T-cell (primary cell): ENCODE measurements at regions not wholly inside any gene's neighbourhood (a gene's known extent, or its start where the extent isn't known, plus 50 kb on each side); places are given as distances from the start of the nearest gene placed in this dataset.
A peak's percentile ranks its signal among the peaks of the same experiment; 100 is the strongest.

Experiments used
- ATAC-seq, 4 experiments: fragments of 200-7000 bp in 3 of 4; fragments of 150-1000 bp in 1 of 4; cut with Tn5 transposase; replicated peaks in 1 of 4; 1 replicate in 3 of 4; 2 replicates in 1 of 4; pipeline ENCODE4 v1.10.0; 2021; ENCODE audit warnings: moderate library complexity in 3 of 4, mild to moderate bottlenecking in 2 of 4, moderate number of reproducible peaks in 1 of 4
- CTCF ChIA-PET, 2 donors: fragments of 300-600 bp; sonication (Branson Sonifier 250); formaldehyde crosslinking; loops; one replicate each; lab custom pipeline; 2022; ENCODE audit warnings: antibody characterized with exemption in 2 of 2; lab: Charles Lee
- POLR2A ChIA-PET, 2 donors: fragments of 300-600 bp; sonication (Branson Sonifier 250); formaldehyde crosslinking; loops; one replicate each; lab custom pipeline; 2022; ENCODE audit warnings: antibody characterized with exemption in 2 of 2; lab: Charles Lee
- DNase-seq, 35 experiments: peaks; one replicate each; pipeline versions ENCODE4 v3.0.0 to v3.0.0-alpha.2; 2013 to 2023
- H3K27ac ChIP-seq: one replicate; pipeline ENCODE4 v1.5.1; 2013; ENCODE audit warnings: low read length
- H3K27me3 ChIP-seq, 2 experiments: replicated peaks in 1 of 2; 1 replicate in 1 of 2; 2 replicates in 1 of 2; pipeline versions ENCODE4 v1.6.1 to v1.7.0; 2013; ENCODE audit warnings: low read length in 1 of 2, mixed read lengths in 1 of 2; ENCODE audit not compliant: control insufficient read depth in 2 of 2, insufficient read depth in 2 of 2; ENCODE audit errors: extremely low read depth in 1 of 2
- H3K36me3 ChIP-seq, 2 donors: 1 replicate in 1 of 2; 2 replicates in 1 of 2; pipeline versions ENCODE4 v1.6.1 to v1.7.0; 2013; ENCODE audit warnings: low read length in 1 of 2; ENCODE audit not compliant: control insufficient read depth in 2 of 2, insufficient read depth in 1 of 2; ENCODE audit errors: extremely low read depth in 1 of 2
- H3K4me1 ChIP-seq, 2 experiments: 1 replicate in 1 of 2; 2 replicates in 1 of 2; pipeline versions ENCODE4 v1.6.1 to v1.7.0; 2013; ENCODE audit warnings: low read length in 2 of 2, mixed read lengths in 1 of 2; ENCODE audit not compliant: insufficient read depth in 2 of 2, control insufficient read depth in 1 of 2; ENCODE audit errors: extremely low read depth in 1 of 2
- H3K4me3 ChIP-seq, 2 donors: 1 replicate in 1 of 2; 2 replicates in 1 of 2; pipeline versions ENCODE4 v1.5.1 to v1.7.0; 2013; ENCODE audit warnings: mild to moderate bottlenecking in 2 of 2, low read length in 1 of 2, moderate library complexity in 1 of 2; ENCODE audit not compliant: control insufficient read depth in 1 of 2; ENCODE audit errors: extremely low read depth in 1 of 2
- H3K9me3 ChIP-seq: 2 replicates; pipeline ENCODE4 v1.7.0; 2013
- H3K27ac Mint-ChIP-seq, 2 donors: one replicate each; pipeline ENCODE4 v1.8.0; 2020 to 2021; ENCODE audit warnings: mild to moderate bottlenecking in 2 of 2, mixed read lengths in 2 of 2
- H3K27me3 Mint-ChIP-seq, 2 donors: one replicate each; pipeline ENCODE4 v1.8.0; 2021 to 2022; ENCODE audit warnings: mixed read lengths in 2 of 2
- H3K36me3 Mint-ChIP-seq: one replicate; pipeline ENCODE4 v1.8.0; 2021; ENCODE audit warnings: mixed read lengths
- H3K4me1 Mint-ChIP-seq, 3 donors: one replicate each; pipeline ENCODE4 v1.8.0; 2020 to 2022; ENCODE audit warnings: mixed read lengths in 3 of 3, mild to moderate bottlenecking in 1 of 3
- H3K4me3 Mint-ChIP-seq, 3 donors: one replicate each; pipeline ENCODE4 v1.8.0; 2020 to 2022; ENCODE audit warnings: mild to moderate bottlenecking in 3 of 3, mixed read lengths in 3 of 3, moderate library complexity in 3 of 3
- H3K9me3 Mint-ChIP-seq, 3 donors: one replicate each; pipeline ENCODE4 v1.8.0; 2020 to 2022; ENCODE audit warnings: mixed read lengths in 3 of 3
- WGBS: methylation state at CpG from one replicate; pipeline ENCODE4 v1.1.5; 2013; ENCODE audit warnings: missing lambda C conversion rate; ENCODE audit not compliant: insufficient coverage; 5-methylcytosine and 5-hydroxymethylcytosine counted together

- Histone ChIP-seq H3K27me3 (no peaks in the 10 kb centered on the region), H3K4me1 (peaks cover 3% of the 10 kb centered on the region in 2 experiments), H3K4me3 (no peak overlapping the region), H3K27ac (no peak overlapping the region), H3K9me3 (no peaks in the 10 kb centered on the region), H3K36me3 (no peaks in the 10 kb centered on the region)
- no peaks in the 10 kb centered on the region for H3K9me3 Mint-ChIP-seq
- no peak for DNase-seq
- no CpG with 5 or more reads among the region's 3 CpGs for WGBS
- H3K27me3 Mint-ChIP-seq, result no peaks in the 10 kb centered on the region
- no peak overlapping the region for H3K4me3 Mint-ChIP-seq
- peak in 1 of 4 experiments; percentile 52 for ATAC-seq
- POLR2A ChIA-PET, result no interaction called here
- peaks cover 4 to 11% (median 8%) of the 10 kb centered on the region in 3 donors for H3K4me1 Mint-ChIP-seq
- H3K36me3 Mint-ChIP-seq, result no peaks in the 10 kb centered on the region
- CTCF ChIA-PET, result no interaction called here
- no peak overlapping the region for H3K27ac Mint-ChIP-seq
Measured at GRCh38 chr6:134452906-134453305, 135.0 kb upstream of the SGK1 start.

GRCh38 chr6:134451529-134451928, 133.6 kb upstream of the SGK1 start:
- WGBS, result 100% methylated on average over 1 of the region's 1 CpG
- Histone ChIP-seq H3K36me3 (no peaks in the 10 kb centered on the region), H3K4me3 (no peak overlapping the region), H3K4me1 (peaks cover 3 to 5% of the 10 kb centered on the region in 2 experiments), H3K27ac (no peak overlapping the region), H3K9me3 (no peaks in the 10 kb centered on the region), H3K27me3 (no peaks in the 10 kb centered on the region)
- no peaks in the 10 kb centered on the region for H3K9me3 Mint-ChIP-seq
- no peak overlapping the region for H3K4me3 Mint-ChIP-seq
- DNase-seq, result no peak
- H3K27ac Mint-ChIP-seq, result no peak overlapping the region
- no peaks in the 10 kb centered on the region for H3K27me3 Mint-ChIP-seq
- H3K36me3 Mint-ChIP-seq, result no peaks in the 10 kb centered on the region
- H3K4me1 Mint-ChIP-seq, result peaks cover 7 to 16% (median 8%) of the 10 kb centered on the region in 3 donors
- POLR2A ChIA-PET, result no interaction called here
- CTCF ChIA-PET, result interaction anchor here in 1 of 2 donors (0.5 kb wide), 1 partner anchor 1033 kb away, joined by 4 read pairs; no protein-coding TSS in a partner anchor
- no peak for ATAC-seq

- no peak overlapping the region for H3K27ac ChIP-seq
- Mint-ChIP-seq H3K27me3 (no peaks in the 10 kb centered on the region), H3K4me1 (peaks cover 3 to 16% (median 3%) of the 10 kb centered on the region in 3 donors), H3K36me3 (no peaks in the 10 kb centered on the region), H3K9me3 (no peaks in the 10 kb centered on the region), H3K4me3 (no peak overlapping the region), H3K27ac (no peak overlapping the region)
- H3K4me3 ChIP-seq, result no peak overlapping the region
- H3K27me3 ChIP-seq, result no peaks in the 10 kb centered on the region
- ChIA-PET POLR2A (no interaction called here), CTCF (no interaction called here)
- ATAC-seq (no peak), DNase-seq (no peak)
- no peaks in the 10 kb centered on the region for H3K36me3 ChIP-seq
- peaks cover 0 to 2% of the 10 kb centered on the region in 2 experiments for H3K4me1 ChIP-seq
- WGBS, result 94% methylated on average over 2 of the region's 2 CpGs
- no peaks in the 10 kb centered on the region for H3K9me3 ChIP-seq
Measured at GRCh38 chr6:134449781-134450180, 131.9 kb upstream of the SGK1 start.

GRCh38 chr6:134449004-134449403, 131.1 kb upstream of the SGK1 start:
- WGBS, result no CpG with 5 or more reads among the region's 1 CpG
- Mint-ChIP-seq H3K27ac (no peak overlapping the region), H3K4me1 (peaks cover 3 to 12% (median 3%) of the 10 kb centered on the region in 3 donors), H3K27me3 (no peaks in the 10 kb centered on the region), H3K36me3 (no peaks in the 10 kb centered on the region), H3K9me3 (no peaks in the 10 kb centered on the region), H3K4me3 (no peak overlapping the region)
- peaks cover 0 to 2% of the 10 kb centered on the region in 2 experiments for H3K4me1 ChIP-seq
- no peaks in the 10 kb centered on the region for H3K9me3 ChIP-seq
- no peak overlapping the region for H3K27ac ChIP-seq
- ATAC-seq (no peak), DNase-seq (no peak)
- ChIA-PET POLR2A (interaction anchor here in 1 of 2 donors (0.6 kb wide), 1 partner anchor 11 kb away, joined by 3 read pairs; no protein-coding TSS in a partner anchor), CTCF (no interaction called here)
- H3K27me3 ChIP-seq, result no peaks in the 10 kb centered on the region
- H3K4me3 ChIP-seq, result no peak overlapping the region
- no peaks in the 10 kb centered on the region for H3K36me3 ChIP-seq

- Histone ChIP-seq H3K4me3 (no peak overlapping the region), H3K27me3 (no peaks in the 10 kb centered on the region), H3K4me1 (peaks cover 0 to 2% of the 10 kb centered on the region in 2 experiments), H3K36me3 (no peaks in the 10 kb centered on the region), H3K27ac (no peak overlapping the region), H3K9me3 (no peaks in the 10 kb centered on the region)
- no peak overlapping the region for H3K4me3 Mint-ChIP-seq
- ChIA-PET POLR2A (interaction anchor here in 1 of 2 donors (0.7 kb wide), 1 partner anchor 39 kb away, joined by 3 read pairs; no protein-coding TSS in a partner anchor), CTCF (no interaction called here)
- no peak overlapping the region for H3K27ac Mint-ChIP-seq
- H3K9me3 Mint-ChIP-seq, result no peaks in the 10 kb centered on the region
- 100% methylated on average over 1 of the region's 3 CpGs for WGBS
- H3K27me3 Mint-ChIP-seq, result no peaks in the 10 kb centered on the region
- peaks cover 1 to 10% (median 3%) of the 10 kb centered on the region in 3 donors for H3K4me1 Mint-ChIP-seq
- H3K36me3 Mint-ChIP-seq, result no peaks in the 10 kb centered on the region
- no peak for DNase-seq
- ATAC-seq, result no peak
Measured at GRCh38 chr6:134447883-134448387, 130.0 kb upstream of the SGK1 start.

- no peak overlapping the region for H3K27ac Mint-ChIP-seq
- no peak overlapping the region for H3K4me3 Mint-ChIP-seq
- CTCF ChIA-PET, result no interaction called here
- H3K27me3 Mint-ChIP-seq, result no peaks in the 10 kb centered on the region
- Histone ChIP-seq H3K27me3 (no peaks in the 10 kb centered on the region), H3K9me3 (no peaks in the 10 kb centered on the region), H3K4me3 (no peak overlapping the region), H3K36me3 (no peaks in the 10 kb centered on the region), H3K27ac (no peak overlapping the region), H3K4me1 (peaks cover 0 to 2% of the 10 kb centered on the region in 2 experiments)
- peaks cover 0 to 10% (median 3%) of the 10 kb centered on the region in 3 donors for H3K4me1 Mint-ChIP-seq
- H3K36me3 Mint-ChIP-seq, result no peaks in the 10 kb centered on the region
- no CpG with 5 or more reads among the region's 3 CpGs for WGBS
- ATAC-seq (no peak), DNase-seq (no peak)
- no peaks in the 10 kb centered on the region for H3K9me3 Mint-ChIP-seq
- POLR2A ChIA-PET, result interaction anchor here in 1 of 2 donors (0.7 kb wide), 1 partner anchor 39 kb away, joined by 3 read pairs; no protein-coding TSS in a partner anchor
Measured at GRCh38 chr6:134447423-134447822, 129.5 kb upstream of the SGK1 start.
